Pulmonary artery endothelial cell (primary cell): ENCODE measurements at regions not wholly inside any gene's neighbourhood (a gene's known extent, or its start where the extent isn't known, plus 50 kb on each side); places are given as distances from the start of the nearest gene placed in this dataset.
"Not testable (repeated sequence)": the region's sequence is repeated elsewhere in the genome, so short reads cannot be mapped to it uniquely, and the experiment has no call there.

Experiments used
- DNase-seq: peaks from one replicate; pipeline ENCODE4 v3.0.0-alpha.2; 2011; ENCODE audit warnings: low read depth, low spot score

GRCh38 chr1:47522935-47523834 lies 85.3 kb downstream of the FOXD2 start:
- no peak for DNase-seq

- DNase-seq, result no peak
Observed at GRCh38 chr1:47523835-47524215, 86.0 kb downstream of the FOXD2 start.

GRCh38 chr1:47524272-47524671 lies 86.4 kb downstream of the FOXD2 start:
- no peak for DNase-seq

GRCh38 chr1:47527653-47528272 lies 89.9 kb downstream of the FOXD2 start:
- DNase-seq, result no peak

- DNase-seq, result no peak
Observed at GRCh38 chr1:47529520-47530098, 91.8 kb downstream of the FOXD2 start.

GRCh38 chr1:47532921-47533792 lies 95.3 kb downstream of the FOXD2 start:
- peak; percentile 13 for DNase-seq

- no peak for DNase-seq
Observed at GRCh38 chr1:47533793-47534328, 96.0 kb downstream of the FOXD2 start.

DNA sequence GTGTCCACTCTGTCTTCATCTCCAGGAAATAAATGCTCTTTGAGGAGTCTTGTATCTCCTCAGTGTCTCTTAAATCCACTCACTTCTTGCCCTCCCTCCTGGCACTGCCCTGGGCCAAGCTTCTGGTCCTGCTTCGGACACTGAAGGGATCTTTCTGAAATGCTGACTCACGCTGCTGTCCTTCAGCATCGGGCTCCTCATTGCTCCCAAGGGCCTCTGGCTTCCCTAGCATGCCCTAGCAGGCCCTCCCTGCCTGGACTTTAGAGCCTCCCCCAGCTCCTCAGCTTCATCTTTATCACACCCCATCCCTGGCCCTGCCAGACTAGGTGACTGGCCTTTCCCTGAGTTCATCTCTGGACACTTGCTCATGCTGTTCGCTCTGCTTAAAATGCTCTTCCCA lies 96.6 kb downstream of the FOXD2 start:
- no peak for DNase-seq

DNA sequence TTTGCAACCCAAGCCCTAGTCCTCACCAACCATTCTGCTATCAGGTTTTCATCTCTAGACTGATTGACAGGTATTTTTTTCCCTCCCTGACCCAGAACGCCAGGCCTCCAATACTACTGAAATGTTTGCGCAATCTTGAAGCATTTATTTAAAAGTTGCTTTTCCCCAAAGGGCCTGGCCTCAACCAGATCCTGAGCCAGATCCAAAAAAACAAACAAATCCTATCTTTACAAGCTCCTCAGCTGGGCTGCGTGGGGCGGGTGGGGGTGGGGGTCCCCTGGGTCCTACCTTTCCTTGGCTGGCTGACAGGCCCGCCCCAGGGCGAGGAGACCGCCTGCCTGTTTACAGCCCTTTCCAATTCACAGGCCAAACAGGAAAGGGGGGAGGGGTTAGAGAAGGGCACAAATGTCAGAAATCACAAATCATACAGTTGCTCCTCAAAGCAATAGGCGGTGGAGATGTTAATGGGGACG lies 98.8 kb downstream of the FOXD2 start:
- no peak for DNase-seq

GRCh38 chr1:47537268-47537667 lies 99.4 kb downstream of the FOXD2 start:
- DNase-seq, result no peak

GRCh38 chr1:47537966-47538365 lies 100.1 kb downstream of the FOXD2 start:
- DNase-seq, result no peak

DNA sequence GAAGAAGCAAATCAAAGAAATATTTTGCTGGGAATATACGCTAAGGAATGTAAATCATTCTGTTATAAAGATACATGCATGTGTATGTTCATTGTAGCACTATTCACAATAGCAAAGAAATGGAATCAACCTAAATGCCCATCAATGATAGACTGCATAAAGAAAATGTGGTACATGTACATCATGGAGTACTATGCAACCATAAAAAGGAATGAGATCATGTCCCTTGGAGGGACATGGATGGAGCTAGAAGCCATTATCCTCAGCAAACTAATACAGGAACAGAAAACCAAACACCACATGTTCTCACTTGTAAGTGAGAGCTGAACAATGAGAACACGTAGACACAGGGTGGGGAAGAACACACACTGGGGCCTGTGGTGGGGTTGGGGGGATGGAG lies 100.7 kb downstream of the FOXD2 start:
- not testable (repeated sequence) for DNase-seq

- DNase-seq, result not testable (repeated sequence)
Observed at GRCh38 chr1:47541705-47542104, 103.9 kb downstream of the FOXD2 start.

DNA sequence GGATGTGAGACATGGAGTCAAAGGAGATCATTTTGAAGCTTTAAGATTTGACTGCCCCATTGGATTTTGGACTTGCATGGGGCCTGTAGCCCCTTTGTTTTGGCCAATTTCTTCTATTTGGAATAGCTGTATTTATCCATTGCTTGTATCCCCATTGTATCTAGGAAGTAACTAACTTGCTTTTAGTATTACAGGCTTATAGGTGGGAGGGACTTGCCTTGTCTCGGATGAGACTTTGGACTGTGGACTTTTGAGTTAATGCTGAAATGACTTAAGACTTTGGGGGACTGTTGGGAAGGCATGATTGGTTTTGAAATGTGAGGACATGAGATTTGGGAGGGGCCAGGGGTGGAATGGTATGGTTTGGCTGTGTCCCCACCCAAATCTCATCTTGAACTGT lies 105.2 kb downstream of the FOXD2 start:
- DNase-seq, result not testable (repeated sequence)

- no peak for DNase-seq
Observed at GRCh38 chr1:47545912-47546483, 108.2 kb downstream of the FOXD2 start.

DNA sequence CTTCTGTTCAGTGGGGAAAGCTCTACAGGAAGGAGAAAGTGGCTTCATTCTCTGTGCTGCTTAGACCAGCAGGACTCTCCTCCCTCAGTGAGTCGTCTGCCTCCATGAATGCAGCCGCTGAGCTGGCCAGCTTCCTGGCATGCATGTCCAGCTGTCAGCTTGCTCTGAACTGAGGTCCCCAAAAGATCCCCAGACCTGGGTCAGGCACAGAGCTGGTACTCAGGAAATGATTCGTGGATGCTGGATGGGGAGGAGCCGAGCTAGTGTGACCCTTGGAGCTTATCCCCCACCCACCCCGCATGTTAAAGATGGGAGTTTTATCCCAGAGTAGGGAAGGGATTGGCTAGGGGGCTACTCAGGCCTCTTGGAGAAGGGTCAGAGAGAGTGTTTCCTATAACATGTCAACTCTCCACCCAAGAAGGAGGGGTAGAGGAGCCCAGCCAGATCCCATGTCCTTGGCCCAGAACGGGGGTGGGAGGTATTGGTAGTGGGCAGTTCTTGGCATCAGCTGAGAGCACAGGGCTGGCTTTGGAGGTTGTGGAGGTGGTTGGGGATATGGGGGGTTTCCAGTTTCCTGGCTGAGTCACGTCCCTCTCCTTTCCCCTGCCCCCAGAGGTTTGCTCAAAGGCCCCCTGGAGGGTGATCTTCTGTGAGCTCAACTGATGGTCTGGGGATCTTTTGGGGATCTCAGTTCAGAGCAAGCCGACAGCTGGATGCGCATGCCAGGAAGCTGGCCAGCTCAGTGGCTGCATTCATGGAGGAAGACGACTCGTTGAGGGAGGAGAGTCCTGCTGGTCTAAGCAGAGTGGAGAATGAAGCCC lies 110.1 kb downstream of the FOXD2 start:
- no peak for DNase-seq

GRCh38 chr1:47548637-47549036 lies 110.8 kb downstream of the FOXD2 start:
- DNase-seq, result no peak

- no peak for DNase-seq
Observed at GRCh38 chr1:47549532-47549931, 111.7 kb downstream of the FOXD2 start.

- DNase-seq, result no peak
Observed at GRCh38 chr1:47550929-47551328, 113.1 kb downstream of the FOXD2 start.

GRCh38 chr1:47551971-47552528 lies 114.2 kb downstream of the FOXD2 start:
- no peak for DNase-seq
